Calu3 (cell line): ENCODE measurements at regions not wholly inside any gene's neighbourhood (a gene's known extent, or its start where the extent isn't known, plus 50 kb on each side); places are given as distances from the start of the nearest gene placed in this dataset.

Experiments
- BruUV-seq: library from RNA; stranded (reverse); fragments of 400-500 nt; replicated peaks from 2 replicates; lab custom pipeline; 2021; lab: Mats Ljungman, UMichigan
- CTCF ChIA-PET: fragments of 300-600 bp; sonication (Branson Sonifier 250); formaldehyde crosslinking; loops from one replicate; lab custom pipeline; 2022; ENCODE audit warnings: antibody characterized with exemption; lab: Charles Lee
- DNase-seq: peaks from one replicate; pipeline ENCODE4 v3.0.0; 2022
- H3K27ac Mint-ChIP-seq: one replicate; pipeline ENCODE4 v1.8.0; 2022; ENCODE audit warnings: mixed read lengths; ENCODE audit not compliant: unreplicated experiment
- H3K27me3 Mint-ChIP-seq: one replicate; pipeline ENCODE4 v1.8.0; 2022; ENCODE audit warnings: mixed read lengths; ENCODE audit not compliant: unreplicated experiment
- H3K36me3 Mint-ChIP-seq: one replicate; pipeline ENCODE4 v1.8.0; 2022; ENCODE audit warnings: mild to moderate bottlenecking, moderate library complexity, mixed read lengths; ENCODE audit not compliant: insufficient read depth, unreplicated experiment
- H3K4me1 Mint-ChIP-seq: one replicate; pipeline ENCODE4 v1.8.0; 2022; ENCODE audit warnings: mild to moderate bottlenecking, low read depth, mixed read lengths; ENCODE audit not compliant: unreplicated experiment
- H3K4me3 Mint-ChIP-seq: one replicate; pipeline ENCODE4 v1.8.0; 2022; ENCODE audit warnings: mild to moderate bottlenecking, low read depth, moderate library complexity, mixed read lengths; ENCODE audit not compliant: unreplicated experiment
- H3K9me3 Mint-ChIP-seq: one replicate; pipeline ENCODE4 v1.8.0; 2022; ENCODE audit warnings: low read depth, mixed read lengths; ENCODE audit not compliant: unreplicated experiment
- CTCF ChIP-seq: fragments of 200-600 bp; IDR thresholded peaks from one replicate; pipeline ENCODE4 v1.8.0; 2022; ENCODE audit warnings: antibody characterized with exemption; ENCODE audit not compliant: unreplicated experiment
- intact Hi-C: fragments of 100-400 bp; cut with micrococcal nuclease; formaldehyde crosslinking; loops from one replicate; pipeline ENCODE4 v1.10.0; 2022; ENCODE audit not compliant: unreplicated experiment

- H3K36me3 Mint-ChIP-seq: no peaks in the 10 kb centered on the region
- H3K27ac Mint-ChIP-seq: no peak overlapping the region
- no peak for DNase-seq
- BruUV-seq: no TSS peak
- CTCF ChIA-PET: no interaction called here
- H3K4me1 Mint-ChIP-seq: no peaks in the 10 kb centered on the region
- TF ChIP-seq CTCF: no peak
- peaks cover 3% of the 10 kb centered on the region for H3K9me3 Mint-ChIP-seq
- H3K27me3 Mint-ChIP-seq: peaks cover 11% of the 10 kb centered on the region
- H3K4me3 Mint-ChIP-seq: no peak overlapping the region
- intact Hi-C loops: no loop called here
Measured at GRCh38 chr10:23910291-23910690, 298.6 kb upstream of the KIAA1217 start.

- Mint-ChIP-seq H3K27ac (no peak overlapping the region), H3K9me3 (peaks cover 3% of the 10 kb centered on the region), H3K4me1 (no peaks in the 10 kb centered on the region), H3K27me3 (peaks cover 28% of the 10 kb centered on the region), H3K4me3 (no peak overlapping the region), H3K36me3 (no peaks in the 10 kb centered on the region)
- no peak for DNase-seq
- BruUV-seq: no TSS peak
- CTCF ChIA-PET: no interaction called here
- no peak for TF ChIP-seq CTCF
- intact Hi-C loops: no loop called here
Measured at GRCh38 chr10:23912884-23913404, 296.0 kb upstream of the KIAA1217 start.

- Mint-ChIP-seq H3K4me3 (no peak overlapping the region), H3K36me3 (no peaks in the 10 kb centered on the region), H3K4me1 (no peaks in the 10 kb centered on the region), H3K27ac (no peak overlapping the region), H3K27me3 (peaks cover 28% of the 10 kb centered on the region), H3K9me3 (no peaks in the 10 kb centered on the region)
- no peak for TF ChIP-seq CTCF
- CTCF ChIA-PET: interaction anchor here (0.6 kb wide), 1 partner anchor 351 kb away, joined by 6 read pairs; no protein-coding TSS in a partner anchor
- no TSS peak for BruUV-seq
- no peak for DNase-seq
- intact Hi-C loops: no loop called here
Measured at GRCh38 chr10:23914641-23915040, 294.3 kb upstream of the KIAA1217 start.

GRCh38 chr10:23917251-23917840 lies 291.6 kb upstream of the KIAA1217 start:
- no peaks in the 10 kb centered on the region for H3K9me3 Mint-ChIP-seq
- no peak overlapping the region for H3K4me3 Mint-ChIP-seq
- H3K36me3 Mint-ChIP-seq: no peaks in the 10 kb centered on the region
- TF ChIP-seq CTCF: no peak
- no peak overlapping the region for H3K27ac Mint-ChIP-seq
- intact Hi-C loops: no loop called here
- H3K27me3 Mint-ChIP-seq: peaks cover 28% of the 10 kb centered on the region
- DNase-seq: no peak
- BruUV-seq: no TSS peak
- H3K4me1 Mint-ChIP-seq: no peaks in the 10 kb centered on the region
- CTCF ChIA-PET: interaction anchor here (0.7 kb wide), 1 partner anchor 1131 kb away, joined by 3 read pairs; no protein-coding TSS in a partner anchor
